ENCODE measurements at regions not wholly inside any gene's neighbourhood (a gene's known extent, or its start where the extent isn't known, plus 50 kb on each side); places are given as distances from the start of the nearest gene placed in this dataset.
"Not testable (repeated sequence)": the region's sequence is repeated elsewhere in the genome, so short reads cannot be mapped to it uniquely, and the experiment has no call there.

- DNase-seq (ENCODE audit: low read depth, low spot score); H3K4me3 ChIP-seq; H3K9me3 ChIP-seq (ENCODE audit: low read depth, low read length); H3K27ac ChIP-seq; H3K36me3 ChIP-seq (ENCODE audit: insufficient read depth, low read length); H3K9ac ChIP-seq (ENCODE audit: insufficient read length): not testable (repeated sequence)
These were observed 91.0 kb downstream of the CDRT15L2 start for GRCh38 chr17:20670506-20670905.

DNA sequence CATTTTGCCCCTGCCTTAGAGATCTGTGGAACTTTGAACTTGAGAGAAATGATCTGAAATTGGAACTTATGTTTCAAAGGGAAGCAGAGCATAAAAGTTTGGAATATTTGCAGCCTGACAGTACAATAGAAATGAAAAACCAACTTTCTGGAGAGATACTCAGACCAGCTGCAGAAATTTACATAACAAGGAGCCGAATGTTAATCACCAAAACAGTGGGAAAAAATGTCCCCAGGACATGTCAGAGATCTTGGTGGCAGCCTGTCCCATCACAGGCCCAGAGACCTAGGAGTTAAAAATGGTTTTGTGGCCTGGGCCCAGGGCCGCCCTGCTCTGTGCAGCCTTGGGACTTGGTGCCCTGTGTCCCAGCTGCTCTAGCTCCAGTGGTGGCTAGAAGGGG lies 94.8 kb downstream of the CDRT15L2 start:
- not testable (repeated sequence) for DNase-seq (ENCODE audit: low read depth, low spot score); H3K4me3 ChIP-seq; H3K9ac ChIP-seq (ENCODE audit: insufficient read length); H3K9me3 ChIP-seq (ENCODE audit: low read depth, low read length); H3K36me3 ChIP-seq (ENCODE audit: insufficient read depth, low read length); H3K27ac ChIP-seq

- H3K9me3 ChIP-seq (ENCODE audit: low read depth, low read length); DNase-seq (ENCODE audit: low read depth, low spot score); H3K36me3 ChIP-seq (ENCODE audit: insufficient read depth, low read length); H3K9ac ChIP-seq (ENCODE audit: insufficient read length); H3K27ac ChIP-seq; H3K4me3 ChIP-seq: not testable (repeated sequence)
These were observed 96.2 kb downstream of the CDRT15L2 start for GRCh38 chr17:20675707-20676106.

- not testable (repeated sequence) for H3K9ac ChIP-seq (ENCODE audit: insufficient read length); H3K27ac ChIP-seq; H3K9me3 ChIP-seq (ENCODE audit: low read depth, low read length); DNase-seq (ENCODE audit: low read depth, low spot score); H3K36me3 ChIP-seq (ENCODE audit: insufficient read depth, low read length); H3K4me3 ChIP-seq
These were observed 97.1 kb downstream of the CDRT15L2 start for GRCh38 chr17:20676656-20677055.

GRCh38 chr17:20677469-20677868 lies 97.9 kb downstream of the CDRT15L2 start:
- H3K36me3 ChIP-seq (ENCODE audit: insufficient read depth, low read length); DNase-seq (ENCODE audit: low read depth, low spot score); H3K9me3 ChIP-seq (ENCODE audit: low read depth, low read length); H3K9ac ChIP-seq (ENCODE audit: insufficient read length); H3K4me3 ChIP-seq; H3K27ac ChIP-seq: not testable (repeated sequence)

- not testable (repeated sequence) for H3K9me3 ChIP-seq (ENCODE audit: low read depth, low read length); H3K9ac ChIP-seq (ENCODE audit: insufficient read length); H3K36me3 ChIP-seq (ENCODE audit: insufficient read depth, low read length); H3K27ac ChIP-seq; H3K4me3 ChIP-seq; DNase-seq (ENCODE audit: low read depth, low spot score)
These were observed 98.9 kb downstream of the CDRT15L2 start for GRCh38 chr17:20678424-20678823.

- not testable (repeated sequence) for DNase-seq (ENCODE audit: low read depth, low spot score); H3K36me3 ChIP-seq (ENCODE audit: insufficient read depth, low read length); H3K9me3 ChIP-seq (ENCODE audit: low read depth, low read length); H3K4me3 ChIP-seq; H3K9ac ChIP-seq (ENCODE audit: insufficient read length); H3K27ac ChIP-seq
These were observed 102.5 kb downstream of the CDRT15L2 start for GRCh38 chr17:20681746-20682722.

DNA sequence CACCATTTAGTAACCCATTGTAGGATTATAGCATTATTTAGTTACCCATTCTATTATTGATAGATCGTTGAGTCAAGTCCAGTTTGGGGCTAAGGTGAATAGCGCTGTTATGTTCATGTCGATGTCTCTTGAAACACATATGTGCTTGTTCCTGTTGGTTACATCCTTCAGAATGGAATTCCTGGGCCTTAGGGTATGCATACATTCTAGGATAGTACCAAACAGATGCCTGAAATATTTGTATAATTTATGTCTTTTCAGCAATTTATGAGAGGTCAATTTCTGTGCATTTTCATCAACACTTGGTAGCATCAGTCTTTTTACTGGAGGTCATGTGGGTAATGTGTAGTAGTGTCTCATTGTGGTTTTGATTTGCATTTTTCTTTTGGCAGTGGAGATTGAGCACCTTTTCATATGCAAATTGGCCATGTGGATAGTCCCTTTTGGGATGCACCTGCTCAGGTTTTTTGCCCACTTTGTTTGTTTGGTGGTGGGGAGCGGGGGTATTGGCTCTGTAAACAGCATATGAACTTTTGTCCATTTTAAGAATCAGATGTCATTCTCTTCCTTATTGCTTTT lies 104.2 kb downstream of the CDRT15L2 start:
- not testable (repeated sequence) for H3K9ac ChIP-seq (ENCODE audit: insufficient read length); H3K4me3 ChIP-seq; H3K36me3 ChIP-seq (ENCODE audit: insufficient read depth, low read length); H3K27ac ChIP-seq; H3K9me3 ChIP-seq (ENCODE audit: low read depth, low read length); DNase-seq (ENCODE audit: low read depth, low spot score)

GRCh38 chr17:20684975-20685374 lies 105.5 kb downstream of the CDRT15L2 start:
- H3K36me3 ChIP-seq (ENCODE audit: insufficient read depth, low read length); DNase-seq (ENCODE audit: low read depth, low spot score); H3K9ac ChIP-seq (ENCODE audit: insufficient read length); H3K27ac ChIP-seq; H3K4me3 ChIP-seq; H3K9me3 ChIP-seq (ENCODE audit: low read depth, low read length): not testable (repeated sequence)

DNA sequence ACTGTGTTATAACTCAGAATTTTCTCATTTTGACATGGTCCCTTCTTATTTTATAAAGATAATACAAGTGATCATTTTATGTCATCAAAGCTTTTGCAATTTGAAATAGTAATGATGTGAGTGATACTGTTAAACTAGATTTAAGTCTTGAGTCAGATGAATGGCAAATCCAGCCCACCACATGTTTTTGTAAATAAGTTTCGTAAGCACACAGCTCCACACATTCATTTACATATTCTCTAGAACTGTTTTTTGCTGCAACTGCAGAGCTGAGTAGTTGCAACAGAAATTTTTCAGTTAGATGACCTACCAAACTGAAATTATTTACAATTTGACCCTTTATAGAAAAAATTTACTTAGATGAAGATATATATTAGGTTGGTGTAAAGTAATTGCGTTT lies 108.1 kb downstream of the CDRT15L2 start:
- not testable (repeated sequence) for H3K36me3 ChIP-seq (ENCODE audit: insufficient read depth, low read length); DNase-seq (ENCODE audit: low read depth, low spot score); H3K27ac ChIP-seq; H3K9ac ChIP-seq (ENCODE audit: insufficient read length); H3K4me3 ChIP-seq; H3K9me3 ChIP-seq (ENCODE audit: low read depth, low read length)

GRCh38 chr17:20689170-20689749 lies 109.7 kb downstream of the CDRT15L2 start:
- not testable (repeated sequence) for H3K4me3 ChIP-seq; DNase-seq (ENCODE audit: low read depth, low spot score); H3K27ac ChIP-seq; H3K9ac ChIP-seq (ENCODE audit: insufficient read length); H3K36me3 ChIP-seq (ENCODE audit: insufficient read depth, low read length); H3K9me3 ChIP-seq (ENCODE audit: low read depth, low read length)

GRCh38 chr17:20692706-20693105 lies 113.2 kb downstream of the CDRT15L2 start:
- not testable (repeated sequence) for H3K4me3 ChIP-seq; H3K27ac ChIP-seq; H3K9ac ChIP-seq (ENCODE audit: insufficient read length); DNase-seq (ENCODE audit: low read depth, low spot score); H3K36me3 ChIP-seq (ENCODE audit: insufficient read depth, low read length); H3K9me3 ChIP-seq (ENCODE audit: low read depth, low read length)

- not testable (repeated sequence) for H3K9ac ChIP-seq (ENCODE audit: insufficient read length); H3K4me3 ChIP-seq; DNase-seq (ENCODE audit: low read depth, low spot score); H3K36me3 ChIP-seq (ENCODE audit: insufficient read depth, low read length); H3K9me3 ChIP-seq (ENCODE audit: low read depth, low read length)
- H3K27ac ChIP-seq, result peak overlapping the region; percentile 68; the same call in 1 of the 2 replicates
These were observed 116.3 kb downstream of the CDRT15L2 start for GRCh38 chr17:20695871-20696270.

- H3K27ac ChIP-seq, result not testable (repeated sequence)
These were observed 119.1 kb downstream of the CDRT15L2 start for GRCh38 chr17:20698463-20699206.

More at GRCh38 chr17:20698463-20699206, 119.1 kb downstream of the CDRT15L2 start:
- not testable (repeated sequence) for H3K9me3 ChIP-seq (ENCODE audit: low read depth, low read length); DNase-seq (ENCODE audit: low read depth, low spot score); H3K4me3 ChIP-seq; H3K9ac ChIP-seq (ENCODE audit: insufficient read length); H3K36me3 ChIP-seq (ENCODE audit: insufficient read depth, low read length)

All from SK-N-MC (cell line).